Non-pigmented ciliary epithelial cell (primary cell): ENCODE measurements at regions not wholly inside any gene's neighbourhood (a gene's known extent, or its start where the extent isn't known, plus 50 kb on each side); places are given as distances from the start of the nearest gene placed in this dataset.

Source experiments
- DNase-seq: peaks from one replicate; pipeline ENCODE4 v3.0.0-alpha.2; 2010; ENCODE audit warnings: low read depth

DNA sequence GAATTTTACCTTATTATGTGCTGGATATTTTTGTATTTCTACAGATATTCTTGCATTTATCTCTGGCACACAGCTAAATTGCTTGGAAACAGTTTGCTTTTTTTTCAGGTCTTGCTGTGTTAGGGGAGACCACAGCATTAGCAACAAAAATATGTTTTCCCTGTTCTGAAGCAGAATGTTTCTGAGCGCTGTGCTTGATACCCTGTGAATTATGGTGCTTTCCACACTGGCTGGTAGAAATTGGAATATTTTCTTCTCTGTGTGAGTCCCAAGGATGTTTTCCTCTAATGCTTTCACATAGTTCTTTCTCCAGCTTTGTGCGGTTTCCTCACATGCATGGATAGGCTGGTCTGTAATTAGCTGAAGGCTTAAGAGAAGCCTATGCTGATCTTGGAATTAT is 651.6 kb upstream of the IGFBP3 start:
- no peak for DNase-seq

GRCh38 chr7:46571996-46572395 is 650.9 kb upstream of the IGFBP3 start:
- DNase-seq = no peak

- DNase-seq = no peak
These were observed 648.0 kb upstream of the IGFBP3 start for GRCh38 chr7:46569133-46569465.

GRCh38 chr7:46568420-46569132 is 647.5 kb upstream of the IGFBP3 start:
- no peak for DNase-seq

GRCh38 chr7:46567858-46568257 is 646.8 kb upstream of the IGFBP3 start:
- DNase-seq = no peak

DNA sequence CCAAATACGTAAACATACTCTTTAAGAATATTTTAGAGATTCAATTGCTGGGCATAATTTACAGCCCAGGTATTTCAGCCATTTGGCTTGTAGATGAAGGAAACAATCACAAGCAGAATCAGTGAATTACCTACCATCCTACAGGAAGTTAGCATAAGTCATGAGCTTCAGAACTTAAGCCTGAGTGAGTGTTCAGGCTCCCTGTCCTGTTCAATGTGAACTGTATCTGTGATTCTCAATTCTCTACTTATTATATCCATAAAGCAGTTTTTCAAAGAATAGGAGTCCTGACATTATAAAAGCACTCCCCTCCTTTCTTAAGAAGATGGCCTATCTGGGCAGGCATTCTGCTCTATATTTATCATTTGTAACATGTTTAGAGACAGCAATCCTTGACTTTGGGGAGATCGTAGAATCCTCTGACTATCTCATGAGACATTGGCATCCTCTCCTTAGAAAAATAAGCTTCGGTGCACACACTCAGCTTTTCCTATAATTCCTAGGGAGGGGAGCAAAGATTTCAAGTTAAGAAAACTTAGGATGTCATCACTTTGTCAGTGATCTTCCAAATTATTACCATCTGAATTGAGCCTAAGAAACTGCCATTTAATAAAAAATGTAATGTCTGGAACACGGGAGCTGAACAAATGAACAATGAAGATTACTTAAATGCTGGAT is 645.2 kb upstream of the IGFBP3 start:
- DNase-seq = no peak

DNA sequence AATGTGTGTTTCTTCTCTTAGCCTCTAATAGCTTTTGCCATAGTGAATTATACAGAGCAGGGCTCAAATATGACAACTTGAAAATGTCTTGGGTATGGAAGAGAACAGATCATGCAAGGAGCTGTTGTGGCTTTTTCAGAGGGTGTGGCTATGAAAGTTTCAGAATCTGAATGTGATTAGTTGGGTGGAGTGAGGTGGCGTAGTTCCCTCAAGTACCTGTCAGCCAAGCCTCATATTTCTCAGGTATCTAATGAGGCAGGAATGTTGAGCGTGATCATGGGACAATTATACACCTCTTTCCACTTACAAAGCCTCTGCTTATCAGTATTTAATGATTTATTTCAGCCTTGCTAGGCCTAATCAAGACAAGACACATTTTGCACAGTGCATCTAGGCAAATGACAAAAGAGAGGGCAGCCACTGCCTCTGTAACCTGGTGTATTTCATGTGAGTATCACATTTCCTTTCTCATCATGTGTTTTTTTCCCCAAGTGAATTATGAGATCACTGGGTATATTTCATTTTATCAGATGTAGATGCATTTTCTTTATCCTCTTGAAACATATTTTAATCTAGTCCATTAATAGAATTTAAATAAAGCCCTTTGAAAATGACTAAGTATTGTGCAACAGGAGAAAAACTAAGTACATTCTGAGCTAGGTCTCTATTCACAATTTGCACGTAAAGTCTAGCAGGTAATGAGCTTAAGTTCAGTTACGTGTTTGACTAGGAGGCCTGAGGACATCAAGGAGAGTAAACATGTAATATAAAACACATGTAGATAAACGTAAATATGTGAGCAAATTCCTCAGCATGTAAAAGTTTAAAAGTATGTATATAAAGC is 644.4 kb upstream of the IGFBP3 start:
- DNase-seq = no peak

GRCh38 chr7:46559194-46559832 is 638.2 kb upstream of the IGFBP3 start:
- no peak for DNase-seq

- DNase-seq = no peak
These were observed 637.6 kb upstream of the IGFBP3 start for GRCh38 chr7:46558482-46559193.

DNA sequence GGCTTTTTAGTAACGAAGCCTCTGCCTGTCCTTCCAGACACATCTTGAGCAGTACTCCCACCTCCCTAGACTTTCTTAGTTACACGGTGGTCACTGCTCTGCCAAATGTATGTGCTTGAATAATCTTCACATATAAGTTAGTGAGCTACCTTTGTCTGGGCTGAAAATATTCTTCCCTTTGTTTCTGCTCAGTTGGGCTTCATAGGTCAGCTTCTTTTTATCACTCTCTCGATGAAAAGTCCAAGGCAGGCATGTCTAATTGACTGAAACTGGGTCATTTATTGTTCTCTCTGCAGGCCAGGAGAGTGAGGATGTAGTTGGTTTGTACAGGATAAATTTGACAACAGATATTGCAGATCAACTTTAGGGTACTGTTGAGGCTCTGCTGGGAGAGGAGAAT is 636.7 kb upstream of the IGFBP3 start:
- DNase-seq = no peak

GRCh38 chr7:46557295-46557711 is 636.2 kb upstream of the IGFBP3 start:
- DNase-seq = no peak

DNA sequence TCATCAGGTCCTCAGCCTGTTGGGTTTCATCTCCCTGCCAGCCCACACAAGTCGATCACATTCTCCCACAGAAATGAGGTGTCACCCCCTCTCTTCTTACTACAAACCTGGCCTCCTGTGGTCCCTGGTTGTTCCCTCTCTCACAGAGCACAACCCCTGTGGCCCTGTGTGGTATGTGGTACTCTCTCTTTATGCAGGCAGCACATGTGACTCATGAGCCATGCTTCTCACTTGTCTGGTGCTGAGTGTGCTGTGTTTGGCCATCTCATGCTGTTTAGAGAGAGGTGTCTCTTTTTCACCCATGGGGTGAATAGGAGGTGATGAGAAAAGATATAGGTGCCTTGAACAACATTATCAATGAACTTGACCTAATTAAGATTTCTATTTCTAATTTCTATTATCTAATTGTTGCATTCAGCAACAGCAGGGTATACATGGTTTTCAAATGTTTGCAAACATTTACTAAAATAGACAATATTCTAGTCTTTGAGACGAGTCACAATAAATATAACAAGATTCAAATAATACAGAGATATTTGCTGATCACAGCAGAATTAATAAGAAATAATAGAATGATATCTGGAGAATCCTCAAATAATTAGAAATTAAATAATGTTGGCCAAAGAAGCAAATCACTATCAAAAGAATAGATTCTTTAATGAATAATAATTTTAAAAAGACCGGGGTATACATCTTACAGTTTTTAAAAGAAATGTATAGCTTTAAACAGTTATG is 633.8 kb upstream of the IGFBP3 start:
- no peak for DNase-seq

- DNase-seq = no peak
These were observed 630.5 kb upstream of the IGFBP3 start for GRCh38 chr7:46551603-46552002.

DNA sequence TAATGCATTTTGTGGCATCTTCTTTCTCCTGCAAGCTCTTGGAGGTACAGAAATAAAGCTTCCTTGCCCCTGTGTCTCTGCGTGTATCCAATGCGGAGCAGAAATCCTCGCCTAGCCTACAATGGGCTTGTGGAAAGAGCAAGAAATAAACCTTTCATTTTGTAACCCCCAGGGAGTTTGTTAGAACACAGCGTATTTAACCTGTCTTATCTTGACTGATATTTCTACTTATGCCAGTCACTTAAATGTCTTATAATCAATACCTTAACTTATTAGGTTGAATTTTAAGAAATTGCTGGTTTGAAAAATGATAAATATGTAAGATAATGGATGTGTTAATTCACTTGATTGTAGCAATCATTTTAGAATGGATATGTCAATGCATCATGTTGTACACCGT is 629.8 kb upstream of the IGFBP3 start:
- no peak for DNase-seq

DNA sequence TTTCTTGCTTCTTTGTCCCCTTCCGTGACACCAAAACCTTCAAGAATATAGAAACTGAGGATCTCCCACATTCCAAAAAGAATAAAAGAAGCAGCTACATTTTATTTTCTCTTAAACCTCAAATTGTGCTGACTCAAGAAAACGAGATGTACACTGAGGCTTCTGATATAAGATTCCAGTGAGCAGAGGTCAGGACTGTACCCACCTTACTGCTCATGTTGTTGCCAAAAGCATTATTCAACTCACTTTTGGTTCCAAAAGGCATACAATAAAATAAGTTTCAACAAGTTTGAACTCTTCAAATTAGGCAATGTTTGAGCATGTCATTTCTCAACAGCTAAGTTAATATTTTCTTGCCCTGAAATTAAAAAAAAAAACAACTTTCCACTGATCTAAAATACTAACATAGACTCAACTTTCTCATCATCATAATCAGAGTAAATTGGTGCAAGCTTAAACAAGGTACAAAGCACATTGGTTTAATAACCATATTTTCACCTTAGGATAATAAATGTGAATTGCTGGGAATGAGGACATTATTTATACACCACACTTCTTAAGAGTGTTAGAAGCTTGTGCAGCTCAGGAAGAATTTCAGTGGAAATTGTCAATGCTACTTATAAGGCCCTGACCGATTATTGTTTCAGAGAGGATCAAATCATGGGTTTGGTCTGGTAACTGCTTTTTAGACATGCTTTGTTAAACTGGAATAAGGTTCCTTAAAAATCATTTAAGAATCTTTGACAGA is 629.0 kb upstream of the IGFBP3 start:
- DNase-seq = no peak

- DNase-seq = no peak
These were observed 628.3 kb upstream of the IGFBP3 start for GRCh38 chr7:46549347-46549746.

DNA sequence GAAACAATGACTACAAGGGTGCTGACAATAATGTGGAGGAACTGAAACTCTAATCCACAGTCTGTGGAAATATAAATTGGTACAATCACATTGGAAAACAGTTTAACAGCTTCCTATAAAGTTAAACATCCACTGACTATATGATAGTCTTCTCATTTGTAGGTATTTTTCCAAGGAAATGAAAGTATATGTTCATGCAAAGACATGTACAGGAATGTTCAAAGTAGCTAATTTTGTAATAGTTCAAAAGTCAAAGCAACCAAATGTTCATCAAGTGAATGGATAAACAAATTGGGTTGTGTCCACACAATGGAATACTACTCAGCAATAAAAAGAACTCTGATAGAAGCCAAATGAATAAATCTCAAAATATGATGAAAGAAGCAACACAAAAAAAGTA is 626.0 kb upstream of the IGFBP3 start:
- no peak for DNase-seq

DNA sequence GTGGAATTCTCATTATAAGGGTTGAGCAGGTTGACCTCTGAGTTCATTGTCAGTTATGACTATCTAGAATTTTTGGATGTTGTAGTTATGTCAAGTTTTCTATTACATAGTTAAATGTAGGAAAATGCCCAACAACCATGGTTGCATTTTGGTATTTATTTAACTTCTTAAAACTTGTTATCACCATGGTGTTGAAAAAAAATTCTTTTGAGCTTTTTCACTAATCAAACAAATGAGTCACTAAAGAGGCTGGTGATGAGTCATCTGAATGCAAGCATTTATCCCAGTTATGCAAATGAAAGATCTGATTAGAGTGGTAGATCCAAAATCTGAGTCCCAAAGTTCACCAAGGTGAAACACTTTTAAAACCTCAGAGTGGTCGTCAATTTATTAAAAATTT is 624.7 kb upstream of the IGFBP3 start:
- DNase-seq = peak; percentile 65

GRCh38 chr7:46544396-46545008 is 623.4 kb upstream of the IGFBP3 start:
- peak; percentile 81 for DNase-seq

DNA sequence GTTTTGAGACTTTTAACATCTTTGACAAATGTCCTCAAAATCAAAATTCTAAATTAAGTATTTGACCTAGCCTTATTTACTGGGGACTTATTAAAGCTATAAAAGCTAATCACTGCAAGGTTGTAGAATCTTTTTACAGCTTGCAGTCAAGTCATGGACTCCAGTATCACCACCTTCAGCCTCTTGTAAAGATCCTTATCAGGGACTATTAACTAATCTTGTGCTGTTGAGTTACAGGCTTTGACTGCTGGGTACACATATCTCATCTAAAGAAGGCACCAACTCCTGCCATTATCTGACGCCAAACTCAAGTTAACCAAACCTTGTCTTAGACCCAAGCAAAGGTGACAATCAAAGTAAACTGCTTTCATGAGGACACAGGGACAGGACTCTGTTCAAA is 621.0 kb upstream of the IGFBP3 start:
- DNase-seq = no peak
